Hepatocyte (in vitro differentiated cells): ENCODE measurements at regions not wholly inside any gene's neighbourhood (a gene's known extent, or its start where the extent isn't known, plus 50 kb on each side); places are given as distances from the start of the nearest gene placed in this dataset.

Experiments
- EZH2 ChIP-seq: fragments of 200-600 bp; sonication (generic); IDR thresholded peaks from 2 replicates; pipeline ENCODE4 v1.6.1; 2016; ENCODE audit warnings: antibody characterized with exemption, mild to moderate bottlenecking, borderline replicate concordance
- TF ChIP-seq, protein P1 (sequence below): fragments of 200-600 bp; sonication (generic); IDR thresholded peaks from 2 replicates; pipeline ENCODE4 v1.5.1; 2016; ENCODE audit warnings: antibody characterized with exemption, mild to moderate bottlenecking; ENCODE audit not compliant: poor library complexity

DNA sequence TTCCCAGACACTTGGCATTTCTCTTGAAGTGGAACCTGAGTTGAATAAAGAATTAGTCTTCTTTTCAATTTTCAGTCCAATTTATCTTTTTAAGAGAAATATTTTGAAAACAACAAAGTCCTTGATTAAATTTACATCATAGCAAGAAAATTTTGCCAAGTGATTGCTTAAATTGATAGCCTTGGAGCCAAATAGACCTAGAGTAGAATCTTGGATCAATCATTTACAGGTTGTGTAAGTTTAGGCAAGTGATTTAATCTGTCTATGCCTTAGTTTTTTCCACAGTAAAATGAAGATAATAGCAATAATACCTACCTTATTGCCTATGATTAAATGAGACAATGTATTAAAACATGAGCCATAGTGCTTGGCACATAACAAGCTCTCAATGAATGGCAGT, 113.9 kb downstream of the LHX9 start:
- TF ChIP-seq, protein P1, sequence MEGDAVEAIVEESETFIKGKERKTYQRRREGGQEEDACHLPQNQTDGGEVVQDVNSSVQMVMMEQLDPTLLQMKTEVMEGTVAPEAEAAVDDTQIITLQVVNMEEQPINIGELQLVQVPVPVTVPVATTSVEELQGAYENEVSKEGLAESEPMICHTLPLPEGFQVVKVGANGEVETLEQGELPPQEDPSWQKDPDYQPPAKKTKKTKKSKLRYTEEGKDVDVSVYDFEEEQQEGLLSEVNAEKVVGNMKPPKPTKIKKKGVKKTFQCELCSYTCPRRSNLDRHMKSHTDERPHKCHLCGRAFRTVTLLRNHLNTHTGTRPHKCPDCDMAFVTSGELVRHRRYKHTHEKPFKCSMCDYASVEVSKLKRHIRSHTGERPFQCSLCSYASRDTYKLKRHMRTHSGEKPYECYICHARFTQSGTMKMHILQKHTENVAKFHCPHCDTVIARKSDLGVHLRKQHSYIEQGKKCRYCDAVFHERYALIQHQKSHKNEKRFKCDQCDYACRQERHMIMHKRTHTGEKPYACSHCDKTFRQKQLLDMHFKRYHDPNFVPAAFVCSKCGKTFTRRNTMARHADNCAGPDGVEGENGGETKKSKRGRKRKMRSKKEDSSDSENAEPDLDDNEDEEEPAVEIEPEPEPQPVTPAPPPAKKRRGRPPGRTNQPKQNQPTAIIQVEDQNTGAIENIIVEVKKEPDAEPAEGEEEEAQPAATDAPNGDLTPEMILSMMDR, result no peak
- TF ChIP-seq EZH2, result no peak
